HepG2 (cell line): ENCODE measurements at regions not wholly inside any gene's neighbourhood (a gene's known extent, or its start where the extent isn't known, plus 50 kb on each side); places are given as distances from the start of the nearest gene placed in this dataset.

Experiments used
- CTCF ChIP-seq: sonication (generic); formaldehyde crosslinking; IDR thresholded peaks from 2 replicates; pipeline ENCODE4 v1.5.0; 2020; ENCODE audit warnings: mild to moderate bottlenecking, missing genetic modification reagents, moderate library complexity
- ETV6 ChIP-seq: sonication (generic); formaldehyde crosslinking; conservative IDR thresholded peaks from 2 replicates; pipeline ENCODE4 v1.4.0; 2020; ENCODE audit warnings: missing genetic modification reagents
- KDM2A ChIP-seq: sonication (generic); formaldehyde crosslinking; IDR thresholded peaks from 2 replicates; pipeline ENCODE4 v1.4.0; 2020; ENCODE audit warnings: low read depth, missing genetic modification reagents, borderline replicate concordance
- KDM3A ChIP-seq: IDR thresholded peaks from 2 replicates; pipeline ENCODE4 v1.6.1; 2018; ENCODE audit warnings: low read depth, missing compliant biosample characterization
- SIN3A ChIP-seq: IDR thresholded peaks from 2 replicates; pipeline ENCODE4 v1.6.1; 2011; ENCODE audit warnings: low read depth, mild to moderate bottlenecking, control low read depth, low read length, borderline replicate concordance
- SP1 ChIP-seq, 2 experiments: fragments of 450-650 bp in 1 of 2; sonication (generic) in 1 of 2; formaldehyde crosslinking in 1 of 2; IDR thresholded peaks; 2 replicates each; pipeline versions ENCODE4 v1.4.0 to v1.6.1; 2016 to 2020; ENCODE audit warnings: missing genetic modification reagents in 1 of 2
- TF ChIP-seq, protein P1 (sequence below): sonication (generic); formaldehyde crosslinking; IDR thresholded peaks from 2 replicates; pipeline ENCODE4 v1.5.1; 2020; ENCODE audit warnings: mild to moderate bottlenecking, missing genetic modification reagents, moderate library complexity
- TF ChIP-seq, protein P2 (sequence below): sonication (generic); formaldehyde crosslinking; IDR thresholded peaks from 2 replicates; pipeline ENCODE4 v1.8.0; 2022; ENCODE audit warnings: mild to moderate bottlenecking, missing genetic modification reagents; ENCODE audit not compliant: insufficient replicate concordance
- TF ChIP-seq, protein P3 (sequence below): sonication (generic); formaldehyde crosslinking; IDR thresholded peaks from 2 replicates; pipeline ENCODE4 v1.9.0; 2022; ENCODE audit warnings: missing genetic modification reagents, mild to moderate bottlenecking, borderline replicate concordance
- TF ChIP-seq, protein P4 (sequence below): sonication (generic); formaldehyde crosslinking; IDR thresholded peaks from one replicate; pipeline ENCODE4 v1.5.1; 2020; ENCODE audit warnings: mild to moderate bottlenecking, missing genetic modification reagents; ENCODE audit errors: not compliant biosample characterization

DNA sequence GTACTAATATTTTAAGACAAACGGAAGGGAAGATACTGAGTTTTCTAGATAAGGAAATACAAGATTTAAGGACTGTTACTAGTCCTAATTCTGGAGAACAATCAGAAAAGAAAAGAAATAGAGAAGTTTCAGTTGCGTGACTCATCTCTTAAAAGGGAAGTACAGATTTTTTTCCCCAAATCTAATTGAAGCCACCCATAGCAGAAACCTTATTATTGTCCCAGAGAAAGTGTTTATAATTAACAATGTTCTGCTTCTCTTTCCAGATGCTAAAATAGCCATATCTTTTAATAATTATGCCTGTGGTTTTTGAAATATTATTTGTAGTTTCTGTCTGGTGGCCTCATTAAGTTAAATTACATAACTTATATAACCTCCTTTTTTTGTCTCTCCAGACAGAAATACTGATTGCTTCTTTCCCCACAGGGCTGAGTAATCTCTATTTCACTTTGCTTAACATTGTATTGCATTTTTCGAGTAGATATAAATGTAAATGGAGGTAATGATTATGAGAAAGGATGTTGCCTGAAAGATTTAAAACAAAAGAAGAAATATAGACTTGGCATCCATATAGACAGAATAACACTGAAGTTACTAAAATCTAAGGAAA lies 240.7 kb upstream of the MBL2 start:
- no peak for TF ChIP-seq ETV6 (CRISPR knock-in tag)
- no peak for TF ChIP-seq KDM2A (CRISPR knock-in tag)
- no peak for TF ChIP-seq KDM3A
- no peak for TF ChIP-seq CTCF (CRISPR knock-in tag)
- TF ChIP-seq, protein P1, sequence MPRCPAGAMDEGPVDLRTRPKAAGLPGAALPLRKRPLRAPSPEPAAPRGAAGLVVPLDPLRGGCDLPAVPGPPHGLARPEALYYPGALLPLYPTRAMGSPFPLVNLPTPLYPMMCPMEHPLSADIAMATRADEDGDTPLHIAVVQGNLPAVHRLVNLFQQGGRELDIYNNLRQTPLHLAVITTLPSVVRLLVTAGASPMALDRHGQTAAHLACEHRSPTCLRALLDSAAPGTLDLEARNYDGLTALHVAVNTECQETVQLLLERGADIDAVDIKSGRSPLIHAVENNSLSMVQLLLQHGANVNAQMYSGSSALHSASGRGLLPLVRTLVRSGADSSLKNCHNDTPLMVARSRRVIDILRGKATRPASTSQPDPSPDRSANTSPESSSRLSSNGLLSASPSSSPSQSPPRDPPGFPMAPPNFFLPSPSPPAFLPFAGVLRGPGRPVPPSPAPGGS (CRISPR knock-in tag) = no peak
- TF ChIP-seq, protein P2, sequence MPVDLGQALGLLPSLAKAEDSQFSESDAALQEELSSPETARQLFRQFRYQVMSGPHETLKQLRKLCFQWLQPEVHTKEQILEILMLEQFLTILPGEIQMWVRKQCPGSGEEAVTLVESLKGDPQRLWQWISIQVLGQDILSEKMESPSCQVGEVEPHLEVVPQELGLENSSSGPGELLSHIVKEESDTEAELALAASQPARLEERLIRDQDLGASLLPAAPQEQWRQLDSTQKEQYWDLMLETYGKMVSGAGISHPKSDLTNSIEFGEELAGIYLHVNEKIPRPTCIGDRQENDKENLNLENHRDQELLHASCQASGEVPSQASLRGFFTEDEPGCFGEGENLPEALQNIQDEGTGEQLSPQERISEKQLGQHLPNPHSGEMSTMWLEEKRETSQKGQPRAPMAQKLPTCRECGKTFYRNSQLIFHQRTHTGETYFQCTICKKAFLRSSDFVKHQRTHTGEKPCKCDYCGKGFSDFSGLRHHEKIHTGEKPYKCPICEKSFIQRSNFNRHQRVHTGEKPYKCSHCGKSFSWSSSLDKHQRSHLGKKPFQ (CRISPR knock-in tag) = no peak
- TF ChIP-seq SP1 (IDR thresholded peaks at IDR 0.05) = no peak
- TF ChIP-seq SP1 (CRISPR knock-in tag; IDR thresholded peaks at IDR 0.05) = no peak
- TF ChIP-seq, protein P3, sequence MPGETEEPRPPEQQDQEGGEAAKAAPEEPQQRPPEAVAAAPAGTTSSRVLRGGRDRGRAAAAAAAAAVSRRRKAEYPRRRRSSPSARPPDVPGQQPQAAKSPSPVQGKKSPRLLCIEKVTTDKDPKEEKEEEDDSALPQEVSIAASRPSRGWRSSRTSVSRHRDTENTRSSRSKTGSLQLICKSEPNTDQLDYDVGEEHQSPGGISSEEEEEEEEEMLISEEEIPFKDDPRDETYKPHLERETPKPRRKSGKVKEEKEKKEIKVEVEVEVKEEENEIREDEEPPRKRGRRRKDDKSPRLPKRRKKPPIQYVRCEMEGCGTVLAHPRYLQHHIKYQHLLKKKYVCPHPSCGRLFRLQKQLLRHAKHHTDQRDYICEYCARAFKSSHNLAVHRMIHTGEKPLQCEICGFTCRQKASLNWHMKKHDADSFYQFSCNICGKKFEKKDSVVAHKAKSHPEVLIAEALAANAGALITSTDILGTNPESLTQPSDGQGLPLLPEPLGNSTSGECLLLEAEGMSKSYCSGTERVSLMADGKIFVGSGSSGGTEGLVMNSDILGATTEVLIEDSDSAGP (CRISPR knock-in tag) = no peak
- TF ChIP-seq SIN3A = no peak
- TF ChIP-seq, protein P4, sequence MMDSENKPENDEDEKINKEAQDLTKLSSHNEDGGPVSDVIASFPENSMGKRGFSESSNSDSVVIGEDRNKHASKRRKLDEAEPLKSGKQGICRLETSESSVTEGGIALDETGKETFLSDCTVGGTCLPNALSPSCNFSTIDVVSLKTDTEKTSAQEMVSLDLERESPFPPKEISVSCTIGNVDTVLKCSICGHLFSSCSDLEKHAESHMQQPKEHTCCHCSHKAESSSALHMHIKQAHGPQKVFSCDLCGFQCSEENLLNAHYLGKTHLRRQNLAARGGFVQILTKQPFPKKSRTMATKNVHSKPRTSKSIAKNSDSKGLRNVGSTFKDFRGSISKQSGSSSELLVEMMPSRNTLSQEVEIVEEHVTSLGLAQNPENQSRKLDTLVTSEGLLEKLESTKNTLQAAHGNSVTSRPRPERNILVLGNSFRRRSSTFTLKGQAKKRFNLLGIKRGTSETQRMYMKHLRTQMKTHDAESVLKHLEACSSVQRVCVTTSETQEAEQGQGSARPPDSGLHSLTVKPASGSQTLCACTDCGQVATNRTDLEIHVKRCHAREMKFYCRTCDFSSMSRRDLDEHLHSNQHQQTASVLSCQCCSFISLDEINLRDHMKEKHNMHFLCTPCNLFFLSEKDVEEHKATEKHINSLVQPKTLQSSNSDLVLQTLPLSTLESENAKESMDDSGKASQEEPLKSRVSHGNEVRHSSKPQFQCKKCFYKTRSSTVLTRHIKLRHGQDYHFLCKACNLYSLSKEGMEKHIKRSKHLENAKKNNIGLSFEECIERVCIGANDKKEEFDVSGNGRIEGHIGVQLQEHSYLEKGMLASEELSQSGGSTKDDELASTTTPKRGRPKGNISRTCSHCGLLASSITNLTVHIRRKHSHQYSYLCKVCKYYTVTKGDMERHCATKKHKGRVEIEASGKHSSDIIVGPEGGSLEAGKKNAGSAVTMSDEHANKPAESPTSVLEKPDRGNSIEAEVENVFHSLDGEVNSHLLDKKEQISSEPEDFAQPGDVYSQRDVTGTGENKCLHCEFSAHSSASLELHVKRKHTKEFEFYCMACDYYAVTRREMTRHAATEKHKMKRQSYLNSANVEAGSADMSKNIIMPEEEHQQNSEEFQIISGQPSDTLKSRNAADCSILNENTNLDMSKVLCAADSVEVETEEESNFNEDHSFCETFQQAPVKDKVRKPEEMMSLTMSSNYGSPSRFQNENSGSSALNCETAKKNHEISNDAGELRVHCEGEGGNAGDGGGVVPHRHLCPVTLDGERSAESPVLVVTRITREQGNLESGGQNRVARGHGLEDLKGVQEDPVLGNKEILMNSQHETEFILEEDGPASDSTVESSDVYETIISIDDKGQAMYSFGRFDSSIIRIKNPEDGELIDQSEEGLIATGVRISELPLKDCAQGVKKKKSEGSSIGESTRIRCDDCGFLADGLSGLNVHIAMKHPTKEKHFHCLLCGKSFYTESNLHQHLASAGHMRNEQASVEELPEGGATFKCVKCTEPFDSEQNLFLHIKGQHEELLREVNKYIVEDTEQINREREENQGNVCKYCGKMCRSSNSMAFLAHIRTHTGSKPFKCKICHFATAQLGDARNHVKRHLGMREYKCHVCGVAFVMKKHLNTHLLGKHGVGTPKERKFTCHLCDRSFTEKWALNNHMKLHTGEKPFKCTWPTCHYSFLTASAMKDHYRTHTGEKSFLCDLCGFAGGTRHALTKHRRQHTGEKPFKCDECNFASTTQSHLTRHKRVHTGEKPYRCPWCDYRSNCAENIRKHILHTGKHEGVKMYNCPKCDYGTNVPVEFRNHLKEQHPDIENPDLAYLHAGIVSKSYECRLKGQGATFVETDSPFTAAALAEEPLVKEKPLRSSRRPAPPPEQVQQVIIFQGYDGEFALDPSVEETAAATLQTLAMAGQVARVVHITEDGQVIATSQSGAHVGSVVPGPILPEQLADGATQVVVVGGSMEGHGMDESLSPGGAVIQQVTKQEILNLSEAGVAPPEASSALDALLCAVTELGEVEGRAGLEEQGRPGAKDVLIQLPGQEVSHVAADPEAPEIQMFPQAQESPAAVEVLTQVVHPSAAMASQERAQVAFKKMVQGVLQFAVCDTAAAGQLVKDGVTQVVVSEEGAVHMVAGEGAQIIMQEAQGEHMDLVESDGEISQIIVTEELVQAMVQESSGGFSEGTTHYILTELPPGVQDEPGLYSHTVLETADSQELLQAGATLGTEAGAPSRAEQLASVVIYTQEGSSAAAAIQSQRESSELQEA (CRISPR knock-in tag) = no peak
